Adrenal gland (tissue), 9 donors: ENCODE measurements at regions not wholly inside any gene's neighbourhood (a gene's known extent, or its start where the extent isn't known, plus 50 kb on each side); places are given as distances from the start of the nearest gene placed in this dataset.
"Not testable (repeated sequence)": the region's sequence is repeated elsewhere in the genome, so short reads cannot be mapped to it uniquely, and the experiment has no call there.

Experiments
- DNase-seq, 7 donors: peaks; one replicate each; pipeline ENCODE4 v3.0.0-alpha.2; 2019 to 2020
- H3K27ac ChIP-seq, 5 donors: fragments of 200-600 bp; sonication (generic) in 4 of 5; 1 replicate in 3 of 5; 2 replicates in 2 of 5; pipeline versions ENCODE4 v1.5.1 to v1.8.0; 2016 to 2020; ENCODE audit warnings: mild to moderate bottlenecking in 1 of 5
- H3K27me3 ChIP-seq: fragments of 200-600 bp; 2 replicates; pipeline ENCODE4 v1.8.0; 2021
- H3K36me3 ChIP-seq, 2 donors: fragments of 200-600 bp; replicated peaks in 1 of 2; 1 replicate in 1 of 2; 2 replicates in 1 of 2; pipeline versions ENCODE4 v1.5.1 to v1.8.0; 2018 to 2022
- H3K4me1 ChIP-seq, 2 donors: fragments of 200-600 bp; replicated peaks in 1 of 2; 1 replicate in 1 of 2; 2 replicates in 1 of 2; pipeline versions ENCODE4 v1.5.1 to v1.8.0; 2018 to 2021
- H3K4me3 ChIP-seq, 4 donors: fragments of 200-600 bp; sonication (generic) in 3 of 4; one replicate each; pipeline ENCODE4 v1.5.1; 2016 to 2018
- H3K9me3 ChIP-seq, 3 donors: fragments of 200-600 bp; sonication (generic) in 1 of 3; replicated peaks in 1 of 3; 1 replicate in 2 of 3; 2 replicates in 1 of 3; pipeline versions ENCODE4 v1.5.1 to v1.8.0; 2016 to 2021
- CTCF ChIP-seq, 6 experiments: fragments of 450-650 bp in 4 of 6; fragments of 200-600 bp in 2 of 6; sonication (generic) in 1 of 6; IDR thresholded peaks; 1 replicate in 5 of 6; 2 replicates in 1 of 6; pipeline versions ENCODE4 v1.5.1 to v1.8.0; 2016 to 2021; ENCODE audit warnings: antibody characterized with exemption in 6 of 6, mild to moderate bottlenecking in 2 of 6, moderate library complexity in 1 of 6
- POLR2A ChIP-seq, 2 donors: fragments of 450-650 bp; IDR thresholded peaks; one replicate each; pipeline ENCODE4 v1.6.1; 2017; ENCODE audit warnings: antibody characterized with exemption in 2 of 2, mild to moderate bottlenecking in 2 of 2, moderate library complexity in 1 of 2
- WGBS, 4 donors: extraction: QIAGEN DNeasy Blood & Tissue Kit in 2 of 4; methylation state at CpG; one replicate each; pipeline versions ENCODE4 v1.1.5 to v1.1.7; 2013 to 2017; 5-methylcytosine and 5-hydroxymethylcytosine counted together
- intact Hi-C, 2 donors: fragments of 100-400 bp; cut with DNase I; formaldehyde crosslinking; loops; one replicate each; pipeline versions ENCODE4 v1.14.1 to v1.15.0; 2022 to 2023
- donor health status: healthy with polysubstance abuse.
- donor health status: Bipolar disorder and iron deficiency.
- donor health status: DM: yes; HTN: yes; CAD: no.
- donor health status: DM: no; HTN: no; CAD: no.
- donor health status: DM: no; HTN: no; CAD: no.

DNA sequence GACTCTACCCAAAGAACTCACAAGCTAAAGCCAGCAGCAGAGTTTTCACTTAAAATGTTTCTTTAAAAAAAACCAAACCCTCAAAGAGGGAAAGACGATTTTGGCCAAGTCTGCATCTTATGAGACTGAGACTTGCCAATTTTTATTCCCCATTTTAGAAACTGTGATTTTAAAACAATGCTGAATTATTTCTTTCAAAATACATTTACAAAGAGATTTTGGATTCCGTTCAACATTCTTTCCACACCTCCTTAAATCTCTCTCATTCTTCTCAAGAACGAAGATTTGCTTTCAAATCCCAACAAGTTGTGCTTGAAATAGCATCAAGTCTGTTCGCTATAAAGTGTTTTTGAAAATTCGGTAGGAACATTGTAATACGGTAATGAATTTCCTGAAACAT is 133.9 kb upstream of the VANGL1 start:
- H3K36me3 ChIP-seq: no peaks in the 10 kb centered on the region
- no peaks in the 10 kb centered on the region for H3K9me3 ChIP-seq
- no peaks in the 10 kb centered on the region for H3K4me1 ChIP-seq
- WGBS, 4 donors: 57 to 63% (median 59%) methylated on average over 6 of the region's 6 CpGs
- no peak overlapping the region for H3K4me3 ChIP-seq
- no peak for DNase-seq
- no peaks in the 10 kb centered on the region for H3K27me3 ChIP-seq
- H3K27ac ChIP-seq: no peak overlapping the region
- intact Hi-C loops: no loop called here
- TF ChIP-seq POLR2A (IDR thresholded peaks at IDR 0.05): no peak
- TF ChIP-seq CTCF (IDR thresholded peaks at IDR 0.05): no peak

DNA sequence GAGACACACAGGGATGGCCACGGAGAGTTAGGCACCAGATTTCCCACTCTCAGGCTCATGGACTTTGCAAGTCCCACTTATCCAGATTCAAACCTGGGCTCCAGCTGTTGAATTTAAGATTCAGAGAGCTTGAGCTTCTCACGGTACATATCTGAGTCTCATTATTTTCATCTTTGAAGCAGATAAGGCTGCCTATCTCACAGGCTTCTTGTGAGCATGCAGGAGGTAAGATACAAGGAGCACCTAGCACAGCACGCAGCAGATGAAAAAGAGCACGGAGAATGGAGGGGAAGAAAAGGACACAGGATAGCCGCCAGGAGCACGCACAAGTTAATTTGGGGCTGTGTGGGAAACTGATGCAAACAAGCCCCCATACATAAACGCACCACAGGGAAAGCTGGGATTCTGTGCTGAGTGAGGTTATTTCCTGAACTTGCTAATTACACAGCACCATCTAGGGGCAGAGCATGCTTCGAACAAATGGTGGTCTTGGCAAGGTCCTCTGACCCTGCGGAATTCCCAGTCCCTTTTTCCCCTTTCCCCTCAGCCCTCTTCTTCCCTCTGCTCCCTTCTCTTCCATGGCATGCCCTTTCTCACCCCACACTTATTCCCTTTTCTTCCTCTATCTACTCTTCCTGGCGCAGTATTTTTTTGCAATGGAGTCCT is 134.7 kb upstream of the VANGL1 start:
- no peaks in the 10 kb centered on the region for H3K27me3 ChIP-seq
- no peak overlapping the region for H3K4me3 ChIP-seq
- H3K9me3 ChIP-seq: no peaks in the 10 kb centered on the region
- H3K36me3 ChIP-seq: no peaks in the 10 kb centered on the region
- TF ChIP-seq CTCF (IDR thresholded peaks at IDR 0.05) (peak in 2 of 6 experiments; percentile 14 to 23), POLR2A (IDR thresholded peaks at IDR 0.05) (no peak)
- DNase-seq: peak in 1 of 7 donors; percentile 6
- H3K27ac ChIP-seq: no peak overlapping the region
- no peaks in the 10 kb centered on the region for H3K4me1 ChIP-seq
- 38 to 45% (median 43%) methylated on average over 10 of the region's 10 CpGs for WGBS, 4 donors
- intact Hi-C loops: no loop called here

GRCh38 chr1:115506518-115506917 is 135.3 kb upstream of the VANGL1 start:
- Histone ChIP-seq H3K4me1 (no peaks in the 10 kb centered on the region), H3K9me3 (no peaks in the 10 kb centered on the region), H3K27me3 (no peaks in the 10 kb centered on the region), H3K27ac (no peak overlapping the region), H3K36me3 (no peaks in the 10 kb centered on the region), H3K4me3 (no peak overlapping the region)
- intact Hi-C loops: no loop called here
- no peak for DNase-seq
- TF ChIP-seq POLR2A (IDR thresholded peaks at IDR 0.05) (no peak), CTCF (IDR thresholded peaks at IDR 0.05) (no peak)
- 34 to 54% (median 40%) methylated on average over 8 of the region's 8 CpGs for WGBS, 4 donors

- H3K27ac ChIP-seq: no peak overlapping the region
- H3K4me3 ChIP-seq: no peak overlapping the region
- H3K27me3 ChIP-seq: no peaks in the 10 kb centered on the region
- H3K9me3 ChIP-seq: no peaks in the 10 kb centered on the region
- intact Hi-C loops: no loop called here
- no peaks in the 10 kb centered on the region for H3K36me3 ChIP-seq
- no peaks in the 10 kb centered on the region for H3K4me1 ChIP-seq
- TF ChIP-seq POLR2A (IDR thresholded peaks at IDR 0.05) (no peak), CTCF (IDR thresholded peaks at IDR 0.05) (no peak)
- DNase-seq: no peak
These were observed 136.6 kb upstream of the VANGL1 start for GRCh38 chr1:115505148-115505571.

- DNase-seq, H3K27me3 ChIP-seq, H3K36me3 ChIP-seq, H3K9me3 ChIP-seq, H3K4me1 ChIP-seq, H3K27ac ChIP-seq, intact Hi-C loops, H3K4me3 ChIP-seq: not testable (repeated sequence)
- WGBS, 4 donors: 72 to 82% (median 80%) methylated on average over 4 of the region's 4 CpGs
These were observed 139.6 kb upstream of the VANGL1 start for GRCh38 chr1:115502183-115502582.
